GM10266 (cell line): ENCODE measurements at regions not wholly inside any gene's neighbourhood (a gene's known extent, or its start where the extent isn't known, plus 50 kb on each side); places are given as distances from the start of the nearest gene placed in this dataset.

Experiments used
- DNase-seq: peaks from one replicate; pipeline ENCODE4 v3.0.0; 2012; ENCODE audit errors: extremely low spot score
- CTCF ChIP-seq: IDR thresholded peaks from 2 replicates; pipeline ENCODE4 v1.5.1; 2012; ENCODE audit warnings: mild to moderate bottlenecking, low read depth; ENCODE audit not compliant: control insufficient read depth, insufficient read depth; ENCODE audit errors: missing control alignments

- no peak for DNase-seq
- no peak for TF ChIP-seq CTCF
Observed at GRCh38 chr5:12704955-12705354, 800.7 kb upstream of the CTNND2 start.

GRCh38 chr5:12703254-12703653 is 799.0 kb upstream of the CTNND2 start:
- no peak for DNase-seq
- no peak for TF ChIP-seq CTCF

- no peak for DNase-seq
- TF ChIP-seq CTCF, result no peak
Observed at GRCh38 chr5:12695651-12696050, 791.4 kb upstream of the CTNND2 start.

GRCh38 chr5:12691330-12691729 is 787.1 kb upstream of the CTNND2 start:
- no peak for DNase-seq
- no peak for TF ChIP-seq CTCF

GRCh38 chr5:12690361-12690760 is 786.1 kb upstream of the CTNND2 start:
- no peak for TF ChIP-seq CTCF
- no peak for DNase-seq

GRCh38 chr5:12683249-12683648 is 779.0 kb upstream of the CTNND2 start:
- no peak for TF ChIP-seq CTCF
- no peak for DNase-seq

GRCh38 chr5:12679731-12680130 is 775.5 kb upstream of the CTNND2 start:
- no peak for DNase-seq
- TF ChIP-seq CTCF, result no peak
